H9 (cell line): ENCODE measurements at regions not wholly inside any gene's neighbourhood (a gene's known extent, or its start where the extent isn't known, plus 50 kb on each side); places are given as distances from the start of the nearest gene placed in this dataset.
"Not testable (repeated sequence)": the region's sequence is repeated elsewhere in the genome, so short reads cannot be mapped to it uniquely, and the experiment has no call there.

ENCODE experiments used
- DNase-seq: peaks from one replicate; pipeline ENCODE4 v3.0.0-alpha.2; 2017
- H2AFZ ChIP-seq: one replicate; pipeline ENCODE4 v1.6.1; 2013; ENCODE audit warnings: mild to moderate bottlenecking, low read length, control low read depth, moderate library complexity
- H2AK5ac ChIP-seq: 2 replicates; pipeline ENCODE4 v1.6.1; 2013; ENCODE audit warnings: low read length, control low read depth, mixed read lengths; ENCODE audit not compliant: insufficient read length
- H2BK120ac ChIP-seq: one replicate; pipeline ENCODE4 v1.6.1; 2013; ENCODE audit warnings: low read depth, mild to moderate bottlenecking, low read length, control low read depth, inconsistent platforms; ENCODE audit not compliant: poor library complexity, severe bottlenecking
- H2BK12ac ChIP-seq: 2 replicates; pipeline ENCODE4 v1.6.1; 2013; ENCODE audit warnings: low read length, control low read depth, mixed read lengths, low read depth; ENCODE audit not compliant: insufficient read length
- H2BK15ac ChIP-seq: 2 replicates; pipeline ENCODE4 v1.6.1; 2013; ENCODE audit warnings: low read depth, low read length, control low read depth
- H2BK20ac ChIP-seq: one replicate; pipeline ENCODE4 v1.6.1; 2013; ENCODE audit warnings: low read depth, mild to moderate bottlenecking, low read length, control low read depth, inconsistent platforms; ENCODE audit not compliant: poor library complexity, severe bottlenecking
- H2BK5ac ChIP-seq: 2 replicates; pipeline ENCODE4 v1.6.1; 2013; ENCODE audit warnings: low read length, control low read depth, mixed read lengths; ENCODE audit not compliant: insufficient read length
- H3K14ac ChIP-seq: 2 replicates; pipeline ENCODE4 v1.6.1; 2013; ENCODE audit warnings: low read length, control low read depth; ENCODE audit not compliant: insufficient read depth
- H3K18ac ChIP-seq: 2 replicates; pipeline ENCODE4 v1.6.1; 2013; ENCODE audit warnings: low read depth, mild to moderate bottlenecking, mixed read lengths, low read length, control low read depth; ENCODE audit not compliant: insufficient read length
- H3K23ac ChIP-seq: 2 replicates; pipeline ENCODE4 v1.6.1; 2013; ENCODE audit warnings: low read length, control low read depth, mixed read lengths, low read depth; ENCODE audit not compliant: insufficient read length
- H3K23me2 ChIP-seq: 2 replicates; pipeline ENCODE4 v1.6.1; 2013; ENCODE audit warnings: low read depth, mild to moderate bottlenecking, mixed read lengths, low read length, control low read depth; ENCODE audit not compliant: insufficient read length, poor library complexity, severe bottlenecking
- H3K27ac ChIP-seq: 2 replicates; pipeline ENCODE4 v1.5.1; 2013; ENCODE audit warnings: low read length, control low read depth, mixed read lengths, low read depth; ENCODE audit not compliant: insufficient read length
- H3K27me3 ChIP-seq: 2 replicates; pipeline ENCODE4 v1.6.1; 2013; ENCODE audit warnings: low read length, control low read depth, inconsistent platforms; ENCODE audit not compliant: insufficient read depth
- H3K4ac ChIP-seq: 2 replicates; pipeline ENCODE4 v1.6.1; 2013; ENCODE audit warnings: low read depth, mild to moderate bottlenecking, control low read depth, inconsistent platforms, low read length, moderate library complexity
- H3K4me1 ChIP-seq: 2 replicates; pipeline ENCODE4 v1.6.1; 2013; ENCODE audit warnings: low read length, control low read depth, inconsistent platforms; ENCODE audit not compliant: insufficient read depth
- H3K4me2 ChIP-seq: 2 replicates; pipeline ENCODE4 v1.6.1; 2013; ENCODE audit warnings: low read length, control low read depth, mixed read lengths; ENCODE audit not compliant: insufficient read length, insufficient read depth
- H3K56ac ChIP-seq: 2 replicates; pipeline ENCODE4 v1.6.1; 2013; ENCODE audit warnings: low read depth, mild to moderate bottlenecking, mixed read lengths, low read length, control low read depth; ENCODE audit not compliant: insufficient read length
- H3K79me1 ChIP-seq: 2 replicates; pipeline ENCODE4 v1.6.1; 2013; ENCODE audit warnings: low read depth, mild to moderate bottlenecking, moderate library complexity, low read length, control low read depth, inconsistent platforms; ENCODE audit not compliant: insufficient read depth, poor library complexity, severe bottlenecking
- H3K79me2 ChIP-seq: 2 replicates; pipeline ENCODE4 v1.6.1; 2013; ENCODE audit warnings: low read length, control low read depth, inconsistent platforms; ENCODE audit not compliant: insufficient read depth
- H3K9ac ChIP-seq: 2 replicates; pipeline ENCODE4 v1.6.1; 2013; ENCODE audit warnings: low read length, control low read depth, mixed read lengths; ENCODE audit not compliant: insufficient read length; ENCODE audit errors: extremely low read depth
- H3K9me3 ChIP-seq: one replicate; pipeline ENCODE4 v1.6.1; 2013; ENCODE audit warnings: low read depth, low read length, inconsistent platforms; ENCODE audit not compliant: control insufficient read depth
- H3T11ph ChIP-seq: one replicate; pipeline ENCODE4 v1.6.1; 2013; ENCODE audit warnings: mild to moderate bottlenecking, low read length, control low read depth, inconsistent platforms
- H4K20me1 ChIP-seq: one replicate; pipeline ENCODE4 v1.6.1; 2013; ENCODE audit not compliant: control insufficient read depth, insufficient read length, insufficient read depth
- H4K5ac ChIP-seq: 2 replicates; pipeline ENCODE4 v1.6.1; 2013; ENCODE audit warnings: low read depth, mild to moderate bottlenecking, mixed read lengths, low read length, control low read depth; ENCODE audit not compliant: insufficient read length
- H4K8ac ChIP-seq: replicated peaks from 2 replicates; pipeline ENCODE4 v1.6.1; 2013; ENCODE audit warnings: low read length, control low read depth, mixed read lengths, low read depth; ENCODE audit not compliant: insufficient read length
- H4K91ac ChIP-seq: 2 replicates; pipeline ENCODE4 v1.6.1; 2013; ENCODE audit warnings: low read depth, mild to moderate bottlenecking, moderate library complexity, mixed read lengths, low read length, control low read depth; ENCODE audit not compliant: insufficient read length
- H3K27ac Mint-ChIP-seq, 3 experiments: 2 replicates in 2 of 3; 3 replicates in 1 of 3; pipeline ENCODE4 v1.8.0; 2020 to 2021; ENCODE audit warnings: mixed read lengths in 3 of 3, mild to moderate bottlenecking in 1 of 3, moderate library complexity in 1 of 3
- H3K27me3 Mint-ChIP-seq: 2 replicates; pipeline ENCODE4 v1.8.0; 2021; ENCODE audit warnings: low read depth, mild to moderate bottlenecking, moderate library complexity, mixed read lengths
- H3K36me3 Mint-ChIP-seq, 3 experiments: 2 replicates in 2 of 3; 3 replicates in 1 of 3; pipeline ENCODE4 v1.8.0; 2020 to 2021; ENCODE audit warnings: low read depth in 3 of 3, mixed read lengths in 3 of 3; ENCODE audit not compliant: insufficient read depth in 1 of 3
- H3K4me1 Mint-ChIP-seq, 2 experiments: 2 replicates each; pipeline ENCODE4 v1.8.0; 2020; ENCODE audit warnings: mixed read lengths in 2 of 2
- H3K4me3 Mint-ChIP-seq, 2 experiments: 2 replicates in 1 of 2; 3 replicates in 1 of 2; pipeline ENCODE4 v1.8.0; 2020 to 2021; ENCODE audit warnings: mild to moderate bottlenecking in 2 of 2, mixed read lengths in 2 of 2, moderate library complexity in 1 of 2
- H3K9me3 Mint-ChIP-seq, 2 experiments: 2 replicates in 1 of 2; 3 replicates in 1 of 2; pipeline ENCODE4 v1.8.0; 2020; ENCODE audit warnings: mild to moderate bottlenecking in 2 of 2, mixed read lengths in 2 of 2, moderate library complexity in 1 of 2
- whole genome bisulfite sequencing: extraction: QIAGEN DNeasy Blood & Tissue Kit; methylation state at CpG from one replicate; pipeline ENCODE4 v1.1.7; 2013; ENCODE audit warnings: missing lambda C conversion rate, low lambda C conversion rate, mixed read lengths; ENCODE audit not compliant: insufficient read length; ENCODE audit errors: extremely low coverage; 5-methylcytosine and 5-hydroxymethylcytosine counted together

- H3K36me3 Mint-ChIP-seq: not testable (repeated sequence)
Measured at GRCh38 chr16:18157854-18158253, 178.7 kb downstream of the NPIPA8 start.

GRCh38 chr16:18152832-18153231 is 183.7 kb downstream of the NPIPA8 start:
- WGBS: no CpG with 5 or more reads among the region's 6 CpGs

More at GRCh38 chr16:18157854-18158253, 178.7 kb downstream of the NPIPA8 start:
- H3T11ph ChIP-seq, H4K91ac ChIP-seq, H3K27me3 Mint-ChIP-seq, H2BK12ac ChIP-seq, H3K18ac ChIP-seq, H3K56ac ChIP-seq, DNase-seq, H4K5ac ChIP-seq, H3K9me3 Mint-ChIP-seq, H3K27me3 ChIP-seq, H2BK5ac ChIP-seq, H3K27ac ChIP-seq, H2BK20ac ChIP-seq, H3K4me1 ChIP-seq, H2AFZ ChIP-seq, H3K14ac ChIP-seq, H3K79me2 ChIP-seq, H3K23ac ChIP-seq, H3K4me1 Mint-ChIP-seq, H3K9me3 ChIP-seq, H3K23me2 ChIP-seq, H3K9ac ChIP-seq, H4K8ac ChIP-seq, H2BK15ac ChIP-seq, H3K79me1 ChIP-seq, H2AK5ac ChIP-seq, H3K4me3 Mint-ChIP-seq, H3K27ac Mint-ChIP-seq, H2BK120ac ChIP-seq, H3K4ac ChIP-seq, H3K4me2 ChIP-seq, H4K20me1 ChIP-seq: not testable (repeated sequence)
- WGBS: 100% methylated on average over 1 of the region's 1 CpG

More at GRCh38 chr16:18152832-18153231, 183.7 kb downstream of the NPIPA8 start:
- not testable (repeated sequence) for H2BK15ac ChIP-seq, H2AK5ac ChIP-seq, H3K14ac ChIP-seq, H3K27me3 Mint-ChIP-seq, H4K5ac ChIP-seq, H2BK120ac ChIP-seq, H3K9me3 Mint-ChIP-seq, H3K4me2 ChIP-seq, H3K27ac Mint-ChIP-seq, H3K56ac ChIP-seq, H3K27me3 ChIP-seq, H2BK20ac ChIP-seq, H3K4ac ChIP-seq, H3K4me1 ChIP-seq, DNase-seq, H2AFZ ChIP-seq, H3T11ph ChIP-seq, H2BK5ac ChIP-seq, H3K79me1 ChIP-seq, H4K91ac ChIP-seq, H4K20me1 ChIP-seq, H3K4me3 Mint-ChIP-seq, H4K8ac ChIP-seq, H3K79me2 ChIP-seq, H3K36me3 Mint-ChIP-seq, H3K9me3 ChIP-seq, H3K18ac ChIP-seq, H3K4me1 Mint-ChIP-seq, H2BK12ac ChIP-seq, H3K9ac ChIP-seq, H3K23me2 ChIP-seq, H3K27ac ChIP-seq, H3K23ac ChIP-seq
